ENCODE measurements at regions not wholly inside any gene's neighbourhood (a gene's known extent, or its start where the extent isn't known, plus 50 kb on each side); places are given as distances from the start of the nearest gene placed in this dataset.

GRCh38 chr12:13811061-13811460 lies 170.3 kb downstream of the GRIN2B start:
- Histone ChIP-seq H4K20me1 (ENCODE audit: insufficient read depth, low read length) (no peaks in the 10 kb centered on the region), H3K27ac (ENCODE audit: low read depth, low read length, poor library complexity, severe bottlenecking) (no peak overlapping the region), H3K9me2 (ENCODE audit: low read depth, low read length) (no peaks in the 10 kb centered on the region), H3F3A (ENCODE audit: insufficient read depth, low read length) (no peaks in the 10 kb centered on the region), H3K4me1 (ENCODE audit: insufficient read depth, low read length, severe bottlenecking) (no peaks in the 10 kb centered on the region), H3K27me3 (ENCODE audit: insufficient read depth, low read length) (no peaks in the 10 kb centered on the region), H3K36me3 (ENCODE audit: insufficient read depth, low read length) (no peaks in the 10 kb centered on the region), H3K9me3 (ENCODE audit: low read length) (no peaks in the 10 kb centered on the region), H3K79me2 (ENCODE audit: insufficient read depth, low read length) (no peaks in the 10 kb centered on the region), H3K9ac (ENCODE audit: low read length) (no peak overlapping the region), H2AFZ (ENCODE audit: low read length) (no peak overlapping the region), H3K4me2 (ENCODE audit: low read length) (no peak overlapping the region), H3K4me3 (ENCODE audit: low read depth, low read length, poor library complexity, severe bottlenecking) (no peak overlapping the region)
- TF ChIP-seq EZH2 (IDR thresholded peaks at IDR 0.05; ENCODE audit: borderline replicate concordance, low read length), result no peak
- TF ChIP-seq, protein P1, sequence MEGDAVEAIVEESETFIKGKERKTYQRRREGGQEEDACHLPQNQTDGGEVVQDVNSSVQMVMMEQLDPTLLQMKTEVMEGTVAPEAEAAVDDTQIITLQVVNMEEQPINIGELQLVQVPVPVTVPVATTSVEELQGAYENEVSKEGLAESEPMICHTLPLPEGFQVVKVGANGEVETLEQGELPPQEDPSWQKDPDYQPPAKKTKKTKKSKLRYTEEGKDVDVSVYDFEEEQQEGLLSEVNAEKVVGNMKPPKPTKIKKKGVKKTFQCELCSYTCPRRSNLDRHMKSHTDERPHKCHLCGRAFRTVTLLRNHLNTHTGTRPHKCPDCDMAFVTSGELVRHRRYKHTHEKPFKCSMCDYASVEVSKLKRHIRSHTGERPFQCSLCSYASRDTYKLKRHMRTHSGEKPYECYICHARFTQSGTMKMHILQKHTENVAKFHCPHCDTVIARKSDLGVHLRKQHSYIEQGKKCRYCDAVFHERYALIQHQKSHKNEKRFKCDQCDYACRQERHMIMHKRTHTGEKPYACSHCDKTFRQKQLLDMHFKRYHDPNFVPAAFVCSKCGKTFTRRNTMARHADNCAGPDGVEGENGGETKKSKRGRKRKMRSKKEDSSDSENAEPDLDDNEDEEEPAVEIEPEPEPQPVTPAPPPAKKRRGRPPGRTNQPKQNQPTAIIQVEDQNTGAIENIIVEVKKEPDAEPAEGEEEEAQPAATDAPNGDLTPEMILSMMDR (IDR thresholded peaks at IDR 0.05; ENCODE audit: low read length), result no peak

GRCh38 chr12:13805041-13805440 lies 176.4 kb downstream of the GRIN2B start:
- no peaks in the 10 kb centered on the region for H3K79me2 ChIP-seq (ENCODE audit: insufficient read depth, low read length)
- H3K9ac ChIP-seq (ENCODE audit: low read length), result no peak overlapping the region
- H3K4me1 ChIP-seq (ENCODE audit: insufficient read depth, low read length, severe bottlenecking), result no peaks in the 10 kb centered on the region
- TF ChIP-seq, protein P1 (IDR thresholded peaks at IDR 0.05; ENCODE audit: low read length), result no peak
- TF ChIP-seq EZH2 (IDR thresholded peaks at IDR 0.05; ENCODE audit: borderline replicate concordance, low read length), result no peak
- H3K36me3 ChIP-seq (ENCODE audit: insufficient read depth, low read length), result no peaks in the 10 kb centered on the region
- H3K4me2 ChIP-seq (ENCODE audit: low read length), result no peak overlapping the region
- no peaks in the 10 kb centered on the region for H3K9me3 ChIP-seq (ENCODE audit: low read length)
- H3K27ac ChIP-seq (ENCODE audit: low read depth, low read length, poor library complexity, severe bottlenecking), result no peak overlapping the region
- no peaks in the 10 kb centered on the region for H3K9me2 ChIP-seq (ENCODE audit: low read depth, low read length)
- no peaks in the 10 kb centered on the region for H3F3A ChIP-seq (ENCODE audit: insufficient read depth, low read length)
- H2AFZ ChIP-seq (ENCODE audit: low read length), result no peak overlapping the region
- no peak overlapping the region for H3K4me3 ChIP-seq (ENCODE audit: low read depth, low read length, poor library complexity, severe bottlenecking)
- no peaks in the 10 kb centered on the region for H4K20me1 ChIP-seq (ENCODE audit: insufficient read depth, low read length)
- H3K27me3 ChIP-seq (ENCODE audit: insufficient read depth, low read length), result no peaks in the 10 kb centered on the region

DNA sequence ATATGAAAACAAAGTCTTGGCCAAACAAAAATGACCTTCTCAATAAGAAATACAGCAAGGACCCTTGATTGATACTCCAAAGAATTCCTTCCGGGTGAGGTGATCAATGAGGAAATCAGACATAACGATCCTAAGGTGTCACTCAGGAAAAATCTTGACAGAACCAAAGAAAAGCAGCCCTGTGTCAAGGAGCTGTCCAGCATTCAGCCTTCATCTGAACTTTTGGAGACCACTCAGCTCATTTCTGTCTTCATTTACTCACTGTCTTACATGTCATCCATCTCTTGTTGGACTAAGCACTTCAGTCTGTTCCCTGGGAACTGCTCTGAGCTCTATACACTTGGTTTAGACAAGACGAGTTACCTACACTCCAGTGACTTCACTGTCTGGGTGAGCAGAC lies 179.9 kb downstream of the GRIN2B start:
- H3K9me2 ChIP-seq (ENCODE audit: low read depth, low read length), result no peaks in the 10 kb centered on the region; the same call in 1 of the 2 replicates
- H3K4me2 ChIP-seq (ENCODE audit: low read length), result no peak overlapping the region
- H3F3A ChIP-seq (ENCODE audit: insufficient read depth, low read length), result no peaks in the 10 kb centered on the region
- TF ChIP-seq, protein P1 (IDR thresholded peaks at IDR 0.05; ENCODE audit: low read length), result no peak
- TF ChIP-seq EZH2 (IDR thresholded peaks at IDR 0.05; ENCODE audit: borderline replicate concordance, low read length), result no peak
- H3K4me3 ChIP-seq (ENCODE audit: low read depth, low read length, poor library complexity, severe bottlenecking), result no peak overlapping the region
- no peak overlapping the region for H3K9ac ChIP-seq (ENCODE audit: low read length)
- no peaks in the 10 kb centered on the region for H3K36me3 ChIP-seq (ENCODE audit: insufficient read depth, low read length)
- no peaks in the 10 kb centered on the region for H3K27me3 ChIP-seq (ENCODE audit: insufficient read depth, low read length)
- no peaks in the 10 kb centered on the region for H3K79me2 ChIP-seq (ENCODE audit: insufficient read depth, low read length)
- no peaks in the 10 kb centered on the region for H3K9me3 ChIP-seq (ENCODE audit: low read length)
- no peak overlapping the region for H2AFZ ChIP-seq (ENCODE audit: low read length)
- no peaks in the 10 kb centered on the region for H3K4me1 ChIP-seq (ENCODE audit: insufficient read depth, low read length, severe bottlenecking)
- no peaks in the 10 kb centered on the region for H4K20me1 ChIP-seq (ENCODE audit: insufficient read depth, low read length)
- no peak overlapping the region for H3K27ac ChIP-seq (ENCODE audit: low read depth, low read length, poor library complexity, severe bottlenecking)

Measured in OCI-LY1 (cell line).